ENCODE measurements at regions not wholly inside any gene's neighbourhood (a gene's known extent, or its start where the extent isn't known, plus 50 kb on each side); places are given as distances from the start of the nearest gene placed in this dataset.

- H2BK12ac ChIP-seq (ENCODE audit: insufficient read length, low read depth, low read length) = no peak overlapping the region
- Mint-ChIP-seq H3K27me3 (ENCODE audit: low read depth) (no peaks in the 10 kb centered on the region; the same call in 1 of the 2 replicates), H3K9me3 (no peaks in the 10 kb centered on the region; a peak in 1 of 5 replicates), H3K36me3 (ENCODE audit: insufficient read depth in 1 of 3, low read depth in 3 of 3) (no peaks in the 10 kb centered on the region), H3K4me1 (peaks cover 23 to 34% of the 10 kb centered on the region in 2 experiments), H3K27ac (no peak overlapping the region), H3K4me3 (no peak overlapping the region)
- H3K79me2 ChIP-seq (ENCODE audit: insufficient read depth, low read length) = no peaks in the 10 kb centered on the region
- no peaks in the 10 kb centered on the region for H3K23me2 ChIP-seq (ENCODE audit: insufficient read length, low read depth, low read length, poor library complexity, severe bottlenecking)
- no peak overlapping the region for H3K14ac ChIP-seq (ENCODE audit: insufficient read depth, low read length)
- no peak for DNase-seq
- no peak overlapping the region for H3K18ac ChIP-seq (ENCODE audit: insufficient read length, low read depth, low read length)
- no peak overlapping the region for H4K8ac ChIP-seq (replicated peaks; ENCODE audit: insufficient read length, low read depth, low read length)
- H2BK20ac ChIP-seq (ENCODE audit: low read depth, low read length, poor library complexity, severe bottlenecking) = no peak overlapping the region
- no peak overlapping the region for H3K4me2 ChIP-seq (ENCODE audit: insufficient read depth, insufficient read length, low read length)
- H3K9me3 ChIP-seq (ENCODE audit: control insufficient read depth, low read depth, low read length) = no peaks in the 10 kb centered on the region
- no peak overlapping the region for H4K5ac ChIP-seq (ENCODE audit: insufficient read length, low read depth, low read length)
- H3K27me3 ChIP-seq (ENCODE audit: insufficient read depth, low read length) = no peaks in the 10 kb centered on the region
- H3K23ac ChIP-seq (ENCODE audit: insufficient read length, low read depth, low read length) = no peak overlapping the region
- no peak overlapping the region for H4K91ac ChIP-seq (ENCODE audit: insufficient read length, low read depth, low read length)
- no peak overlapping the region for H2AFZ ChIP-seq (ENCODE audit: low read length)
- no peak overlapping the region for H3T11ph ChIP-seq (ENCODE audit: low read length)
- no peak overlapping the region for H3K56ac ChIP-seq (ENCODE audit: insufficient read length, low read depth, low read length)
- no peak overlapping the region for H2BK5ac ChIP-seq (ENCODE audit: insufficient read length, low read length)
- no peak overlapping the region for H2BK15ac ChIP-seq (ENCODE audit: low read depth, low read length)
- H3K9ac ChIP-seq (ENCODE audit: extremely low read depth, insufficient read length, low read length) = no peak overlapping the region
- TF ChIP-seq CTCF (conservative IDR thresholded peaks at IDR 0.05) = no peak
- no peaks in the 10 kb centered on the region for H3K79me1 ChIP-seq (ENCODE audit: insufficient read depth, low read depth, low read length, poor library complexity, severe bottlenecking)
- H2AK5ac ChIP-seq (ENCODE audit: insufficient read length, low read length) = no peak overlapping the region
- H3K27ac ChIP-seq (ENCODE audit: insufficient read length, low read depth, low read length) = no peak overlapping the region
- no peaks in the 10 kb centered on the region for H3K4me1 ChIP-seq (ENCODE audit: insufficient read depth, low read length)
- no peak overlapping the region for H3K4ac ChIP-seq (ENCODE audit: low read depth, low read length)
- H2BK120ac ChIP-seq (ENCODE audit: low read depth, low read length, poor library complexity, severe bottlenecking) = no peak overlapping the region
- no CpG with 5 or more reads among the region's 8 CpGs for WGBS (ENCODE audit: extremely low coverage, insufficient read length, low lambda C conversion rate)
- no peaks in the 10 kb centered on the region for H4K20me1 ChIP-seq (ENCODE audit: control insufficient read depth, insufficient read depth, insufficient read length)
Measured at GRCh38 chr10:131821378-131822012, 79.3 kb upstream of the PPP2R2D start.
